ENCODE measurements at regions not wholly inside any gene's neighbourhood (a gene's known extent, or its start where the extent isn't known, plus 50 kb on each side); places are given as distances from the start of the nearest gene placed in this dataset.
"Not testable (repeated sequence)": the region's sequence is repeated elsewhere in the genome, so short reads cannot be mapped to it uniquely, and the experiment has no call there.

GRCh38 chr11:87722756-87723565 lies 452.3 kb downstream of the RAB38 start:
- Histone ChIP-seq H3K36me3 (ENCODE audit: control insufficient read depth, insufficient read depth, low read length, severe bottlenecking) (no peaks in the 10 kb centered on the region), H3K9me3 (ENCODE audit: control insufficient read depth, low read length) (no peaks in the 10 kb centered on the region), H3K27me3 (replicated peaks; ENCODE audit: control insufficient read depth, insufficient read depth, low read length) (no peaks in the 10 kb centered on the region), H3K9ac (ENCODE audit: low read length) (no peak overlapping the region), H3K4me1 (ENCODE audit: control insufficient read depth, insufficient read depth, low read length) (no peaks in the 10 kb centered on the region), H3K4me3 (ENCODE audit: low read length) (no peak overlapping the region)
- peak; percentile 56 for DNase-seq (ENCODE audit: low read depth)

- Histone ChIP-seq H3K4me1 (ENCODE audit: control insufficient read depth, insufficient read depth, low read length) (no peaks in the 10 kb centered on the region), H3K4me3 (ENCODE audit: low read length) (no peak overlapping the region), H3K36me3 (ENCODE audit: control insufficient read depth, insufficient read depth, low read length, severe bottlenecking) (no peaks in the 10 kb centered on the region), H3K9me3 (ENCODE audit: control insufficient read depth, low read length) (no peaks in the 10 kb centered on the region), H3K27me3 (replicated peaks; ENCODE audit: control insufficient read depth, insufficient read depth, low read length) (no peaks in the 10 kb centered on the region), H3K9ac (ENCODE audit: low read length) (no peak overlapping the region)
- peak; percentile 45 for DNase-seq (ENCODE audit: low read depth)
These were observed 455.7 kb downstream of the RAB38 start for GRCh38 chr11:87719326-87720073.

GRCh38 chr11:87712802-87713202 lies 462.4 kb downstream of the RAB38 start:
- H3K9me3 ChIP-seq (ENCODE audit: control insufficient read depth, low read length) = no peaks in the 10 kb centered on the region
- H3K4me1 ChIP-seq (ENCODE audit: control insufficient read depth, insufficient read depth, low read length) = no peaks in the 10 kb centered on the region
- DNase-seq (ENCODE audit: low read depth) = no peak
- H3K4me3 ChIP-seq (ENCODE audit: low read length) = no peak overlapping the region
- no peak overlapping the region for H3K9ac ChIP-seq (ENCODE audit: low read length)
- H3K36me3 ChIP-seq (ENCODE audit: control insufficient read depth, insufficient read depth, low read length, severe bottlenecking) = no peaks in the 10 kb centered on the region
- no peaks in the 10 kb centered on the region for H3K27me3 ChIP-seq (replicated peaks; ENCODE audit: control insufficient read depth, insufficient read depth, low read length)

GRCh38 chr11:87712391-87712790 lies 462.9 kb downstream of the RAB38 start:
- no peaks in the 10 kb centered on the region for H3K27me3 ChIP-seq (replicated peaks; ENCODE audit: control insufficient read depth, insufficient read depth, low read length)
- no peak for DNase-seq (ENCODE audit: low read depth)

DNA sequence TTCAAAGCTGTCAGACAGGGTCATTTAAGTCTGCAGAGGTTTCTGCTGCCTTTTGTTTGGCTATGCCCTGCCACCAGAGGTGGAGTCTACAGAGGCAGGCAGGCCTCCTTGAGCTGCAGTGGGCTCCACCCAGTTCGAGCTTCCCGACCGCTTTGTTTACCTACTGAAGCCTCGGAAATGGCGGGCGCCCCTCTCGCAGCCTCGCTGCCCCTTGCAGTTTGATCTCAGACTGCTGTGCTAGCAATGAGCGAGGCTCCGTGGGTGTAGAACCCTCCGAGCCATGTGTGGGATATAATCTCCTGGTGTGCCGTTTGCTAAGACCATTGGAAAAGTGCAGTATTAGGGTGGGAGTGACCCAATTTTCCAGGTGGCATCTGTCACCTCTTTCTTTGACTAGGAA lies 471.7 kb downstream of the RAB38 start:
- not testable (repeated sequence) for H3K36me3 ChIP-seq (ENCODE audit: control insufficient read depth, insufficient read depth, low read length, severe bottlenecking); H3K4me3 ChIP-seq (ENCODE audit: low read length); H3K4me1 ChIP-seq (ENCODE audit: control insufficient read depth, insufficient read depth, low read length); H3K9ac ChIP-seq (ENCODE audit: low read length); H3K9me3 ChIP-seq (ENCODE audit: control insufficient read depth, low read length); DNase-seq (ENCODE audit: low read depth); H3K27me3 ChIP-seq (replicated peaks; ENCODE audit: control insufficient read depth, insufficient read depth, low read length)

More at GRCh38 chr11:87712391-87712790, 462.9 kb downstream of the RAB38 start:
- no peaks in the 10 kb centered on the region for H3K4me1 ChIP-seq (ENCODE audit: control insufficient read depth, insufficient read depth, low read length)
- no peaks in the 10 kb centered on the region for H3K9me3 ChIP-seq (ENCODE audit: control insufficient read depth, low read length)
- H3K4me3 ChIP-seq (ENCODE audit: low read length) = no peak overlapping the region
- H3K36me3 ChIP-seq (ENCODE audit: control insufficient read depth, insufficient read depth, low read length, severe bottlenecking) = no peaks in the 10 kb centered on the region
- H3K9ac ChIP-seq (ENCODE audit: low read length) = no peak overlapping the region

DNA sequence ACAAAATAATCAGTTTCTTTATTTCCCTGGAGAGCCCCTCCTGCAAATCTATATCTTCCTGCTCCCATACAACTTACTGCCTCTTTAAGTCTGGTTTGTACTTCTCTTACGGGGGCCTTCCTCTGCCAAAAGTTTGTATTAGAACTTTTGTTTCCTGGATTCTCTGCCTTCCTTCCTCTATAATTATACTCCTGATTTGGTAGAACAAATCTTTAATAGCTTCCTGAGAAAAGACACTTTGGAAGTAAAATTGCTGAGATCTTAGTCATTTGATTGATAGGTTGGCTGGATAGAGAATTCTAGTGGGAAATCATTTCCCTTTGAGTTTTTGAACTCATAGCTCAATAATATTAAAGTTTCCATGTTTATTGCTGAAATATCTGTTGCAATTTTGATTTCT lies 499.2 kb downstream of the RAB38 start:
- Histone ChIP-seq H3K4me3 (ENCODE audit: low read length) (no peak overlapping the region), H3K9ac (ENCODE audit: low read length) (no peak overlapping the region), H3K36me3 (ENCODE audit: control insufficient read depth, insufficient read depth, low read length, severe bottlenecking) (no peaks in the 10 kb centered on the region), H3K4me1 (ENCODE audit: control insufficient read depth, insufficient read depth, low read length) (no peaks in the 10 kb centered on the region), H3K27me3 (replicated peaks; ENCODE audit: control insufficient read depth, insufficient read depth, low read length) (no peaks in the 10 kb centered on the region), H3K9me3 (ENCODE audit: control insufficient read depth, low read length) (no peaks in the 10 kb centered on the region)
- no peak for DNase-seq (ENCODE audit: low read depth)

DNA sequence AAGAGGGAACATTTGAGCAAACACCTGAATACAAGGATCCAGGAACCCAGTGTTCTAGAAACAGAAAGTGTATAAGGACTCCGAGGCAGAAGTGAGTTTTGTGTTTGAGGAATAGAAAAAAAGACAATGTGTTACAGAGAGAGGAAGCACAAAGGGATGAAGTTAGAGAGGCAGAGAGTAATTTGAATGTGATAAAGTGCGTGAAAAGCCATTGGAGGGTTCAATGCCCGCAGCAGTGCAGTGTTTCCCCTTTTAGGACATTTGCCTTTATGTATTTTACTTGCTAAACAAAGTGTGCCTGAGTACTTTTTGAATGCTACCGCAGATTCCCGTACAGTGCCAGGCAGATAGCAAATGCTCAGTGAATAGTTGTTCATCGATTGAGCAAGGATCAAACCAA lies 508.5 kb downstream of the RAB38 start:
- Histone ChIP-seq H3K9ac (ENCODE audit: low read length) (no peak overlapping the region), H3K27me3 (replicated peaks; ENCODE audit: control insufficient read depth, insufficient read depth, low read length) (no peaks in the 10 kb centered on the region), H3K36me3 (ENCODE audit: control insufficient read depth, insufficient read depth, low read length, severe bottlenecking) (no peaks in the 10 kb centered on the region), H3K9me3 (ENCODE audit: control insufficient read depth, low read length) (no peaks in the 10 kb centered on the region), H3K4me1 (ENCODE audit: control insufficient read depth, insufficient read depth, low read length) (no peaks in the 10 kb centered on the region), H3K4me3 (ENCODE audit: low read length) (no peak overlapping the region)
- DNase-seq (ENCODE audit: low read depth) = no peak

DNA sequence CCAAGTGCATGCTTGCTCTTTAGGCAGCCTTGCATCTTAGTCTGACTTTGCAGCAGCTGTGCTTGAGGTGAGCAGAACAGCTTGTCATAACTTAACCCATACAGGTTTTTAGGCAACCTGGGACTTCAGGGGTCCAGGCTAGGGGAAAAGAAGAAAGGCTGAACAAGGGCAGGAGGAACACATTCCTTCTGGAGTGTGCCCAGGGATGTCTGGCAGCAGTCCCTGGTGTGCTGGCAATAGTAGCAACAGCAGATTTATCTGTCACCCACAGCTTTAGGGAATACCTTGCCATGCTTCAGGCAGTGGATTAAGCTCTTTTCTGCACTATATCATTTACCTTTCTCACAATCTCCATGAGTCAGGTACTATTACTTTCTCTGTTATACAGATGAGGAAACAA lies 513.0 kb downstream of the RAB38 start:
- no peaks in the 10 kb centered on the region for H3K9me3 ChIP-seq (ENCODE audit: control insufficient read depth, low read length)
- H3K9ac ChIP-seq (ENCODE audit: low read length) = no peak overlapping the region
- DNase-seq (ENCODE audit: low read depth) = no peak
- no peak overlapping the region for H3K4me3 ChIP-seq (ENCODE audit: low read length)
- H3K4me1 ChIP-seq (ENCODE audit: control insufficient read depth, insufficient read depth, low read length) = no peaks in the 10 kb centered on the region
- H3K36me3 ChIP-seq (ENCODE audit: control insufficient read depth, insufficient read depth, low read length, severe bottlenecking) = no peaks in the 10 kb centered on the region
- no peaks in the 10 kb centered on the region for H3K27me3 ChIP-seq (replicated peaks; ENCODE audit: control insufficient read depth, insufficient read depth, low read length)

- DNase-seq (ENCODE audit: low read depth) = no peak
- no peaks in the 10 kb centered on the region for H3K36me3 ChIP-seq (ENCODE audit: control insufficient read depth, insufficient read depth, low read length, severe bottlenecking)
- no peak overlapping the region for H3K9ac ChIP-seq (ENCODE audit: low read length)
- no peaks in the 10 kb centered on the region for H3K9me3 ChIP-seq (ENCODE audit: control insufficient read depth, low read length)
- no peak overlapping the region for H3K4me3 ChIP-seq (ENCODE audit: low read length)
- no peaks in the 10 kb centered on the region for H3K4me1 ChIP-seq (ENCODE audit: control insufficient read depth, insufficient read depth, low read length)
- no peaks in the 10 kb centered on the region for H3K27me3 ChIP-seq (replicated peaks; ENCODE audit: control insufficient read depth, insufficient read depth, low read length)
These were observed 514.1 kb downstream of the RAB38 start for GRCh38 chr11:87660926-87661660.

DNA sequence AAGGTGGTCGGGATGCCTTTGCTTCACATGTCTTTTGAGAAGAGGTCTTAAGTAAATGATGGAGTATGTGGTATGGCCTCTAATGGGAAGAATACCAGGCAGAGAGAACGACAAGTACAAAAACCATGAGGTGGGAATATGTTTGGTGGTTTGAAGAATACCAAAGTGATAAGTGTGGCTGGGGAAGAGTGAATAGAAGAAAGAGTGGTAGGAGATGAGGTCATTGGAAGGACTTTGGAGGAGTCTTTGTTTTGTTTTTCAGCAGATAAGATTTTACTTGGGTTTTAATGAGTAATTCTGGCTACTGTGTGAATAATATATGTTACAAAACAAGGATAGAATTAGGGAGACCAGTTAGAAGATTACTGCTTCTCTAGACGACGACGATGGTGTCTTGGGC lies 515.4 kb downstream of the RAB38 start:
- Histone ChIP-seq H3K9ac (ENCODE audit: low read length) (no peak overlapping the region), H3K4me1 (ENCODE audit: control insufficient read depth, insufficient read depth, low read length) (no peaks in the 10 kb centered on the region), H3K27me3 (replicated peaks; ENCODE audit: control insufficient read depth, insufficient read depth, low read length) (no peaks in the 10 kb centered on the region), H3K9me3 (ENCODE audit: control insufficient read depth, low read length) (no peaks in the 10 kb centered on the region), H3K36me3 (ENCODE audit: control insufficient read depth, insufficient read depth, low read length, severe bottlenecking) (no peaks in the 10 kb centered on the region), H3K4me3 (ENCODE audit: low read length) (no peak overlapping the region)
- DNase-seq (ENCODE audit: low read depth) = no peak

GRCh38 chr11:87645626-87646025 lies 529.6 kb downstream of the RAB38 start:
- no peak for DNase-seq (ENCODE audit: low read depth)

More at GRCh38 chr11:87645626-87646025, 529.6 kb downstream of the RAB38 start:
- Histone ChIP-seq H3K9ac (ENCODE audit: low read length) (no peak overlapping the region), H3K36me3 (ENCODE audit: control insufficient read depth, insufficient read depth, low read length, severe bottlenecking) (no peaks in the 10 kb centered on the region), H3K27me3 (replicated peaks; ENCODE audit: control insufficient read depth, insufficient read depth, low read length) (no peaks in the 10 kb centered on the region), H3K4me1 (ENCODE audit: control insufficient read depth, insufficient read depth, low read length) (no peaks in the 10 kb centered on the region), H3K9me3 (ENCODE audit: control insufficient read depth, low read length) (peaks cover 7% of the 10 kb centered on the region), H3K4me3 (ENCODE audit: low read length) (no peak overlapping the region)

All from adipocyte (in vitro differentiated cells).